PC-3 (cell line): ENCODE measurements at regions not wholly inside any gene's neighbourhood (a gene's known extent, or its start where the extent isn't known, plus 50 kb on each side); places are given as distances from the start of the nearest gene placed in this dataset.

Source experiments
- EZH2 ChIP-seq: fragments of 300-600 bp; sonication (generic); IDR thresholded peaks from one replicate; pipeline ENCODE4 v1.6.1; 2017; ENCODE audit warnings: antibody characterized with exemption, mild to moderate bottlenecking, low read length; ENCODE audit not compliant: unreplicated experiment
- TF ChIP-seq, protein P1 (sequence below): fragments of 300-600 bp; sonication (generic); conservative IDR thresholded peaks from 2 replicates; pipeline ENCODE4 v1.5.1; 2017; ENCODE audit warnings: antibody characterized with exemption, low read depth, mild to moderate bottlenecking, low read length

DNA sequence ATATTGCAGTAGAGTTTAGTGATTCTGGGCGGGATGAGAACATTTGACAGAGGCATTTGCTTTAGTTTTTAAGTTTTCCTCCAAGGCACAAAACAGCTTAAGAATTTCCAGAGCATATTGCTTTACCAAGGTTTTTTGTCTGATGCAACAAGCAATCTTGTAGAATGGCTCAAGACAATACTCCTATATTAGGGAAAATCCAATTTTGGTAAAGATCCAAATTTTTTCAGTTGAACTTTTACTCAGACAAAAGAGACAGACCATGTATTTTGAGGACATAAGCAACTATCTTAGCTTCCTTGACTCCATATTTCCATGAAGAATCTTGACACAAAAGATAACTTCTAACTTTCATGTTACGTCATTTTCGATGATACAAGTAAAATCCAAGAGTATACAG, 92.3 kb upstream of the NANOS1 start:
- TF ChIP-seq, protein P1, sequence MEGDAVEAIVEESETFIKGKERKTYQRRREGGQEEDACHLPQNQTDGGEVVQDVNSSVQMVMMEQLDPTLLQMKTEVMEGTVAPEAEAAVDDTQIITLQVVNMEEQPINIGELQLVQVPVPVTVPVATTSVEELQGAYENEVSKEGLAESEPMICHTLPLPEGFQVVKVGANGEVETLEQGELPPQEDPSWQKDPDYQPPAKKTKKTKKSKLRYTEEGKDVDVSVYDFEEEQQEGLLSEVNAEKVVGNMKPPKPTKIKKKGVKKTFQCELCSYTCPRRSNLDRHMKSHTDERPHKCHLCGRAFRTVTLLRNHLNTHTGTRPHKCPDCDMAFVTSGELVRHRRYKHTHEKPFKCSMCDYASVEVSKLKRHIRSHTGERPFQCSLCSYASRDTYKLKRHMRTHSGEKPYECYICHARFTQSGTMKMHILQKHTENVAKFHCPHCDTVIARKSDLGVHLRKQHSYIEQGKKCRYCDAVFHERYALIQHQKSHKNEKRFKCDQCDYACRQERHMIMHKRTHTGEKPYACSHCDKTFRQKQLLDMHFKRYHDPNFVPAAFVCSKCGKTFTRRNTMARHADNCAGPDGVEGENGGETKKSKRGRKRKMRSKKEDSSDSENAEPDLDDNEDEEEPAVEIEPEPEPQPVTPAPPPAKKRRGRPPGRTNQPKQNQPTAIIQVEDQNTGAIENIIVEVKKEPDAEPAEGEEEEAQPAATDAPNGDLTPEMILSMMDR, result no peak
- no peak for TF ChIP-seq EZH2
